ENCODE measurements at regions not wholly inside any gene's neighbourhood (a gene's known extent, or its start where the extent isn't known, plus 50 kb on each side); places are given as distances from the start of the nearest gene placed in this dataset.
"Not testable (repeated sequence)": the region's sequence is repeated elsewhere in the genome, so short reads cannot be mapped to it uniquely, and the experiment has no call there.

DNA sequence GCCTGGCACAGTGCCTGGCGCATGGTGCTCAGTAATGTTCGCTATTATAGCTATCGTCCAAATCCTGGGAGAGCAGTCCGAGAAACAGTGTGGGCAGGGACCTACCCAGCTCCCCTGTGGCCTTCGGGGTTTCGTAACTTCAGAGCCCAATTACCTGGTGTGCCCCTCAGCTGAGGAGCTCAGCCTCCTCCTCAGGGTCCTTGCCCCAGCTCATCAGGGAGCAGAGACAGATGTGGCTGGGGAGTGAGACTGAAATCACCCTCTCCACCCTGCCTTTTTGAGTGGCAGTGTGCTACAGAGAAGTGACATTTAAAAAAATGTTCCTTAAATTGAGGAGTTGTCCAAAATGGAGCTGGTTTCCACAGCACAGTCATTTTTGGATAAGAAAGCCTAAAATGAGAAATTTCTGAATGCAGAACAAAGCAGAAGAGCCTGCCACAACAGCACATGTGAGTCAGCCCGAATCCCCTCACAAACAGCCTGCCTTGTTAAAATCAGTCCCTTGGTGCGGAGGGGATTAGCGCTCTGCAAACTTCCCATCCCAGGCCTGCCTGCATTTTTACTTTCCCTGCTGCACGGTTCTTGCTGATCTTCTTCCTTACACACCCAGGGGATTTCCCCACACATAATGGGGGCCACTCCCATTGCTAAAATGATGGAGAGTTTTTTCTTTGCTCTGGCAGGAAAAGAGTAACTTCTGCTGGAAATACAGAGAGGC lies 78.1 kb upstream of the PITX1 start:
- no peak for DNase-seq

DNA sequence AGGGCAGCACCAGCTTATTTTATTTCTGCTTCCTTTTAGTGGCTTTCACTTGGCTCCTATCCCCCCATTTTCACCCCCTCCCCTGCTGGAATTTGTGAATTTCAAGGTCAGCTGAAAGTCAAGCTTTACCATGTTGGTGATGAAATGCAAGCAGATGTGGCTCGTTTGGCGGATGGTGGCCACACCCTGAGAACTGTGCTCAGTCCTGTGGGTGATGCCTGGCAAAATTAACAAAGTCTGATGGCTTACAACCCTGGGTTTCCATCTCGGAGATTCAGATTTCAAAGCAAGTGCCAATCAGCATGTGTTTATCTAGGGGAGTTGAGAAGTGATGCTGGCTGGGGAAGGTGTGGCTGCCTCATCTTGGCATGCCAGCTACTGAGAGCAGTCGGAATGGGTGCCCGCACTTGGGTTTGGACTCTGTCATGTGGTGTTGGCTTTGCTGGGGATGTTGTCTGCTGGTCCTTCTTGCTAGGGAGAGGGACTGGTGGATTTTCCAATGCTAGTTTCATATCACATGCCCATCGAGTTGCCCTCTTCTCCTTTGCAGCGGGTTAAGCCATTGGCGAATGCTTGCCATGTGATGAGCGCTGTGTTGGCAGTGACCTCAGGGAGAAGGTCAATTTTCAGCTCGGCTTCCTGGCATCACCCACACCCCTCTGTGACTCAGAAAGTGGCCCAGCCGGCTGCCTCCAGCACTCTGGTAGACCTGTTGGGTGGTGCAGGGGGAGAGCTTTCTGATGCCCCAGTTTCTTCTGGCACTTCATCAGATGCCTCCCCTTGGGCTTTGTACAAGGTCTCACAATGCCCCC lies 77.0 kb upstream of the PITX1 start:
- DNase-seq, result no peak

DNA sequence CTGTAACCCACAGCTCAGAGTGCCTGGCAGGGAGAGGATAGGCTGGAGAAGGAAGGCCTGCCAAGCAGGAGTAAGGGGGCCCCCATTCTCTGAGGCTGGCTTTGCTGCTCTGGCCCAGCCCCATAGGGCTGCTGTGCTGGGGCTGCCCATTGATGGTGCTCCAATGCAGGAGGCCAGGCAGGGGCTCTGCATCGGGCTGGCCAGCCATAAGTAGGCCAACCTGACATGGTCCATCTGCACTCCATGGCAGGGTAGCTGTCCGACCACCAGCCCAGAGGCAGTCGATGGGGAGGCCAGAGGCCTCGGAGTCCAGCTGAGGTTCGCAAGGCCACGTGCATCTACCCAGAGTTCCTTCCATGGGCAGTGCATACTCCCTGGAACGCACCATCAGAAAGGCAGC lies 75.0 kb upstream of the PITX1 start:
- DNase-seq, result no peak

DNA sequence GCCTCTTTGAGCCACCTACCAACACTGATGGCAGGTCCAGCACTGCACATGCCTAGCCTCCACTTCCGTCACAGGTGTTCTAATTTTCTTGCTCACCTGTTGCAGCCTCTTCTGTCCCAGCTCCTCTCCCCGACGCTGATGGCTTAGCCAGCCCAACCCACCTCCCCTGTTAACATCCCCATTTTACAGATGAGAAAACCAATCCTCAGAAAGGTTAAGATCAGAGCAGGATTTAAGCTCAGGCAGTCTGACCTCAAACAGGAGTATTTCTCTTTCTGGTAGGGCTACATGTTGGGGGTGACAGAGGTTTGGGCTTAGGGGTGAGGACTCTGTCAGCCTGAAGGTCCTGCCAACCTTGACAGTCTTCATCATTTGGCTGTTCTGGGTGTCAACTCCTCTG lies 74.5 kb upstream of the PITX1 start:
- DNase-seq, result no peak

DNA sequence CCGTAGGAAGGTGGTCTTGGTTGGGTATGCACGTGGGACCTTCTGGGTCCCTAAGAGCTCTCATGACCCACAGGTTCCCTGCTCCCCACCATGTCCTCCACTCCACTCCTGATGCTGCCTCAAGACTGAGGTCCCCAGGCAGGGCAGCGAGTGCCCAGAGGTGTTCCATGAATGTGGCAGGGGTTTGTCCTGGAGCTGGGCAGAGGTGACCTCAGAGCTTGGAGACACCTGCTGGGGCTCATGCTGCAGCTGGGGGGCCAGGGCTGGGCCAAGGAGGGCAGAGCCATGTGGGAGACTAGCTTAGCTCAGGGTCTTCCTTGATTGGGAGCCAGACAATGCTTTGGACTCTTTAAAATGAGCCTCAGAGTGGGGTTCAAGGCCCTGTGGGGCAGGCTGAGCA lies 74.0 kb upstream of the PITX1 start:
- DNase-seq, result no peak

DNA sequence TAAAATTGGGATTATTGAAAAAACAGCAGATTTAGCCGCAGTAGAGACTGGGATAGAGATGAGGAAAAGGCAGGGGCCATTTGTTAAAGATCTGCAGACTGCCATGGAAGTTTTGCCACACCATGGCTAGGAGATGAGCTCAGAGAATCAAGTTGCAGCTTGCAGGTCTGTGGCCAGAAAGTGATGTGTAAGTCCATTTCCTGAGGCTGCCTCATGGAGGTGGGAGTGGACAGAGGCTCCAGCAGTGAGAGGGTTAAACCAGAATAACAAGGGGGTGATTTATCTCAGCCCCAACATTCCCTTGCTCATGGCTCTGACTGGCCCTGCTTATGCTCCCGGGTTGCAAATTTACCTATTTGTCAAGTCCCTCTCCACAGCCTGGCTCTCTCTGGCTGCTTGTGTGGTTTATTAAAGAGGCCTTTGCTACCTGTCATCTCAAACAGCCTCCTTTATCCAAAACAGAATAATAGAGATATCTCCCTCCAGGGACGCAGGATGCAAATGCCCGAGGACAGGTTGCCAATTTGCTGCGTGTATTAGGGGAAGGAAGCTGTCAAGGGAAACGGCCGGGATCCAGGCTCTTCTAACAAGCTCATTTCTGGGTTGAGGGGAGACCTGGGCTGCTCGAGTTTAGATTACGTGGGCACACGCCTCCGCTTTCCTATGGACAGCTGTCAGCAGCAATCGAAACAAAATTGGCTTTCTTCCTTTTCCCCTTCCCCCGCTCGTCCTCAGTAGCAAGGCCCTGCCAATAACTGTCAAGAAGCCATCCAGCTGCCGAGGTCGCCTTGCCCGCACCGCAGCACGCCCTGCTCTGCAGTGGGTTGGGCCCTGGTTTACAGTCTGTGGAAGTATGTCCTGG lies 72.8 kb upstream of the PITX1 start:
- DNase-seq, result no peak

DNA sequence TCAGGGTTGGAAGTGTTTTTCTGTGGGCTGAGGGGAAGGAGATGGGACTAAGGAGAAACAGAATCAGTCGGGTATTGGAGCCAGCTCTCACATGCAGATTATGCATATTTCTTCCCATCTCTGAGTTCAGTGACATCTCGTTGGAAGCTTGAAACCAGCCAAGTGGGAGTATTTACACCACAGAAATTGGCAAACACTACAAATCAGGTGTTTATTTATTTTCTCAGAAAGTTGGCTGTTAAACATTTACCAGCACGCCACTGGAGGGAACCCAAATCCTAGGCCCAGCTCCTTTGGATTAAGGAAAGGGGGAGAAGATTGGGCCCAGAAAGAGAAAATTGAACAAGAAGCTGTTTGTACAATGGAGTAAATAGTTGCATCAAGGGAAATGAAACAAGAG lies 72.1 kb upstream of the PITX1 start:
- no peak for DNase-seq

DNA sequence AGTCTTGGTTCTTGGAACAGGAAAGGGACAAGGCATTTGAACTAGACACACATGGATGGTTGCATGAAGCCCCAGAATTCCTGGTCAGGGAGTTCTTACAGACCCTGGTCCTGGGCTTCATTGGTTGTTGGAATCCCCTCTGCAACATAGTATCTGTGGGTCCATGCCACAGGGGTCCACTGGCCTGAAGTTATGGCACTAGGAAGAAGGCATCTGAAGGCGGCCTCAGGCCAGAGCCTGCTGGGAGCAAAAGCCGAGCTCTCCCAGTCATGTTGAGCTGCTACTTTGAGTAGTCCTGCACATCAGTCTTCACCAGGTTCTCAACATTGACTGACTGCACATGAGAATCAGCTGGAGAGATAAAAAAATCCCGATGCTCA lies 71.1 kb upstream of the PITX1 start:
- no peak for DNase-seq

DNA sequence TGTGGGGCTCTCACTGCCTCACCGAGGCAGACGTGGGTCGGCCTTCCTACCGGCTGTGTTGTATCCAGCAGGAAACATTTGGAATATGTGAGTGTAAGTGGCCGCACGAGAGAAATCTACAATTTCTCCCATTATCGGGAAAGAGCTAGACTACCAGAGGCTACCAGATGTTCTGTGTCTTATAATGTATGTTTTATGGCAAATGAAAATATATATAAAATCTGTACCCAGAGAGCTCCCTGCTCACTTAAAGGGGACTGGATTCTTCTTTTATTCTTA lies 69.5 kb upstream of the PITX1 start:
- DNase-seq, result no peak

DNA sequence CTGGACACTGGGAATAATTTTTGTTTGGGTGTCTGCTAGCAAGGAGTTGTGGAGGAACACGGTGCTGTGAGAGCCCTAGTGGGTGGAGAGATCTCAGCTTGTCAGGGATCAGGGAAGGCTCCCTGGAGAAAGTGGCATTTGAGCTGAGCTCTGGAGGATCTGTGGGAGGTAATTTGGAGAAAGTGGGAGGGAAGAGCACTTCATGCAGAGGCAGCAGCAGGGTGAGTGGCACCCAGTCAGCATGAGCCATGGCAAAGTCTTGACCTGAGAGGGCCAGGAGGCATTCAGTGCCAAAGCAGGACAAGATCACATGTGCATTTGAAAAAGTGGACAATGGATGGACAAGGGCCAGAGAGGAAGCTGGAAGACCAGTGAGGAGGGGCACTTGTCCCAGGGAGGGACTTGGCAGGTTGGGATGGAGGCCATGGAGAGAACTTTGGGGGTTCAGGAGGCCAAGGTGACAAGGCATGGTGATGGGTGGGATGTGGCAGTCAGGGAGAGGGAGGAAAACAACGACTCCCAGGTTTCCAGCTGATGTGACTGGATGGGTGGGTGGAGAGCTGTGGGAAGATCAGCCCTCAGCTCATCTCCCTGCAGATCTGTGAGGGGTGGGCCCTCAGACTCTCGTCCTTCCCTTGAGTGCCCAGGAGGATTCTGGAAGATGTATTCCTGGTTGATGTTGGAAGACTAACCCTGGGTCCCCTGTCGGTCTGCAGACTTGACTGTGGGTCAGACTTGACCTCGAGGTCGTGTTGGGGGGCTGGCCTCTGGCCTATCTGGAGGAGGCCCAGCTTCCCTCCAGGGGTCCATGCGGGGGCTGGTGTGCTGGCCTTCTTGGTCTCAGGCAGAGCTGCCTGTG lies 68.9 kb upstream of the PITX1 start:
- DNase-seq, result no peak

DNA sequence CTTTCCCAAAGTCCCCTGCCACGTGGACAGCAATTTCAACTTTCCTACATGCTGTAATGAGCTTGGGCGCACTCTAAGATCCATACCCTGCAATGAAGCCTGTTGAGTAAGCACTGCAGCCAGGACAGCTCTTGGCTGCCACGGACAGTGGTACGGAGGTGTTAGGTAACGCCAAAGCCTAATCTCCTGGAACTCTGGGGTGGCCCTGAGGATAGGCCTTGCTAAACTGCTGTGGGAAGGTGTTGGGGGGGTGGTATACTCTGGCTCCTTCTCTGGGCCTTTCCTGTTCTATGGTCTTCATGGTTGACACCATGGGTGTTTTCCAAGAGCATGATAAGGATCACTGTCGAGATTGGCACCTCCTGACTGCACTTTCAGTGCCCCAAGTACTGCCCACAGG lies 66.4 kb upstream of the PITX1 start:
- DNase-seq, result no peak

DNA sequence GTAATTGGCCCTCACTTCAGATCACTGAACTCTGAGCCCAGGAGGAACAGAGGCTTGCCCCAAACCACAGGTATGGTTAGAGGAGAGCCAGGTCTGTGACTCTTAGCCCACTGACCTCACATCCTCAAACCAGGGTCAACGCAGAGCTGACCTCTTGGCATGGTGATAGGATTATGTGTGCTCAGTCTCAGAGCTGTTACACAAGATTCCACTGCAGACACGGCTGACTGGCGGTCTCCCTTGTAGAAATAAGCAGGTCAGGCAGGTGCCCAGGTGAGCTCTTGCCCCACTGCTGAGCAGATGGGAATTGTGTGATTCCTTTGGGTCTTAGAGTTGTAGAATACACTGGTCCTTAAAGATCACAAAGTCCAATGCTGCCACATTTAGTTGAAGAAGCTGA lies 66.0 kb upstream of the PITX1 start:
- DNase-seq, result no peak

DNA sequence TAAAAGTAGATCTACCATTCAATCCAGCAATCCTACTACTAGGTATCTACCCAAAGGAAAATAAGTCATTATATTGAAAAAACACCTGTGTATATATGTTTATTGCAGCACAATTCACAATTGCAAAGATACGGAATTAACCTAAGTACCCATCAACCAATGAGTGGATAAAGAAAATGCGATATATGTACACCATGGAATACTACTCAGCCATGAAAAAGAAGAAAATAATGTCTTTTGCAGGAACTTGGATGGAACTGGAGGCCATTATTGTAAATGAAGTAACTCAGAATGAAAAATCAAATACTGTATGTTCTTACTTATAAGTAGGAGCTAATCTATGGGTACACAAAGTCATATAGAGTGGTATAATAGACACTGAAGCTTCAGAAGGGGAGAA lies 63.4 kb upstream of the PITX1 start:
- no peak for DNase-seq

DNA sequence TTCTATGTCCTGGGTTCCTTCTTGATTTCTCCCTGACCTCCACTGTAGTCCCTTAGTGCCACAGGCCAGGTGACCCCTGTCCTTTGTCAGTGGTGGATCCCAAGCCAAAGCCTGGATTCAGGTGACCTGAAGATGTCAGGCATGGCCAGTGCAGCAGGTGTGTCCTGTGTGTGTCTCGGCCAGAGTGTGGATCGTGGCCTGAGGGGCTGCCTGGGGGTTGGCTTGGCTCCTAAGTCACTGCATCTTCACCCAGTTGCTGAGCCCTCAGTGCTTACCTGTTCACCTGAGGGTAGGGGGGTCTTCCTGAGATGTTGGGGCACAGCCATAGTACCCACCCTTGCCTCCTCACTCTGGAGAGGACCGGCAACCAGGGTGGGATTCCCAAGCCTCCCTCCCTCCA lies 61.8 kb upstream of the PITX1 start:
- no peak for DNase-seq

DNA sequence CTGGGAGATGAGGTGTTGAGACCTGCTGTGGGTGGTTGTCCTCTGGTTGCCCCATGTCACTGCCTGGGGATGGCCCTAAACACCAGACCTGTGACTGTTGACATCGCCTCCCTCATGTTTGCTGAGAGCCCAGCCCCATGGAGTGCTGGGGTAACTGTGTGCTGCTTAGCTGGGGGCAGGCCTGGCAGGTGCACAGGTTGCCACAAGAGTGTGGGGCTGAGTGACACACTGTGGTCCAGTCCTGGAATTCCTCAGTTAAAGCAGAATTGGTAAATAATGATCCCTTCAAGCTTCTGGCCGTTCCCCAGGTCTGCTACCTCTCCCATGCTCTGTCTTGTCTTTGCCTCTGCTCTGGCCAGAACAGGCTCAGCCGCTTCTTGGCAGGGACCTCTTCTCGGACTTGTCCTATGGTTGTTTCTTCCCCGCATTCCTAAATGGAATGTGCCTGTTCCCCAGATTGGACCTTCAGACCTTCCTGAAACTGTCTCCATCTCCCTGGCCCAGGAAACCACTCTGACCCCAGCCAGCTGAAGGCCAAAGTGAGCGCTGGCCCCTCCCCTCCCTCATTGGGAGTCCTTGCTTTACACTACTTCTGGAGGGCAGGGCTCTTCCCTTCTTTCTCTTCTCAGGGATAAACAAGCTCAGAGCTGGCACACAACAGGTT lies 61.2 kb upstream of the PITX1 start:
- DNase-seq, result no peak

DNA sequence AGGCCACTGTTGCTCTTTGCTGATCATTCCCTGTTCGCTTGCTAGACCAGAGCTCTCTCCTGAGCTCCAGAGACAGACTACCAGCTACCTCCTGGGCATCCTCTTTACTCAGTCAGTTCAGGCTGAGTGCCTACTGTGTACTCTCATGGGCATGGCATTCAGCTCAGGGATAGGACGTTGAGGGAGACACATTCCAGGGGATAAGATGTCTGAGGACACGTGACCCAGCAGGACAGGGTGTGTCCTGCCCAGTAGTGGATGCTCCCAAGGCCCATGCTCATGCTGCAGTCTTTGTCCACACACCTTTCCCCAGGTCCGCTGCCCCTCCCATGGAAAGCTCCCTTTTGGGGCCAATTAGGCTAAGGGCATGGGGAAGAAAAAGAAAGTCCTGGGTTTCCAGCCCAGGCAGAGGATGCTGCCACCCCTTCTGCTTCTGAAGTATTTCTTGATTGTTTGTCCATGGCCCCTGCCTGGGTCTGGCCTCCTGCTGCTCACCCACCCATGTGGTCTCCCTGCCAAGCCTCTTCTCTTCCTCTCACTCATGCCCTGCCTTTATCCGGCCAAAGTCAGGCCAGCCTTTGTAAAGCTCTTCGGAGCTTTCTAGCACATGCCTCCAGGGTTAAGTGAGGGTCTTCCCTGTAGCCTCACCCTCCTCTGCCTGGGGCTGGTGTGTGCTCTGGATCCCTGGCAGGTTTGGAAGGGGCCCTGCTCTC lies 60.5 kb upstream of the PITX1 start:
- DNase-seq, result no peak

DNA sequence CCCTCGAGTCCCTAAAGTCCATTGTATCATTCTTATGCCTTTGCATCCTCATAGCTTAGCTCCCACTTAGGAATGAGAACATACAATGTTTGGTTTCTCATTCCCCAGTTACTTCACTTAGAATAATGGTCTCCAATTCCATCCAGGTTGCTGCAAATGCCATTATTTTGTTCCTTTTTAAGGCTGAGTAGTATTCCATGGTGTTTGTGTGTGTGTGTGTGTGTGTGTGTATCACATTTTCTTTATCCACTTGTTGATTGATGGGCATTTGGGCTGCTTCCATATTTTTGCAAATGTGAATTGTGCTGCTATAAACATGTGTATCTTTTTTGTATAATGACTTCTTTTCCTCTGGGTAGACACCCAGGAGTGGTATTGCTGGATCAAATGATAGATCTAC lies 59.5 kb upstream of the PITX1 start:
- not testable (repeated sequence) for DNase-seq

DNA sequence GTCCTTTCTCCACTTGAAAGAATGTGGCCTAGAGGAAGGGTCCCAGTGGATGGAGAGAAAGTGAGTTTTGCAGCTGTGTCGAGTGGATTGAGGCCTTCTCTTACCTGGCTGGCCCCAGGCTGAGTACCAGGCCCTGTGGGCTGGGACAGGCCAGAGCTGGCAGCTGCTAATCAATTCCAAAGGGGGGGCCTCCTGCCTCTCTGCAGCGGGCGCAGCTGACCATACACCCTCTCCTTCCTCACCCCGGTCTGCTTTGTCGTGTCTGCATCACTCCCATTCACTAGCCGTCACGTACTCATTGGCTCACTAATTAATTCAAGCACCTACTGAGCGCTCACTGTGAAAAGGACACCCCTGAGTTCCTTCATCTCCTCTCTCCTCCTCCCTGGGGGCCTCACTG lies 58.4 kb upstream of the PITX1 start:
- DNase-seq, result no peak

DNA sequence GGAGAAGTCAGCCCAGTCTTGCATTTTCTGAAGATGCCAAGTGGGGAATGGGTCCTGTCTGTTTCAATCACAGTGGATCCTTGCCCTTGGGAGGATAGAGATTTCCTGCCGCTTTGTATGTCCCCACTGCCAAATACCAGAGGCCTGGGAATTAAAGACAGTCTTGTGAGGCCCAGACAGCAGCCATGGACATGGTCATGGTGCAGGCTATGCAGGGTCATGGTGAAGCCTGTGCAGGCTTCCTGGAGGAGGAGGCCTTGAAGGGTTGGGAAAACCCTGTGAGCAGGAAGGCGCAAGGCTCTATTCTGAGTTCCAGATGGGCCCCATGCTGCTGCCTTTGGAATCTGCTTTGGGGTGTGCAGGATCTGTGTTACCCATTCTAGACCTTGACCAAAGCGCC lies 57.3 kb upstream of the PITX1 start:
- DNase-seq, result no peak

DNA sequence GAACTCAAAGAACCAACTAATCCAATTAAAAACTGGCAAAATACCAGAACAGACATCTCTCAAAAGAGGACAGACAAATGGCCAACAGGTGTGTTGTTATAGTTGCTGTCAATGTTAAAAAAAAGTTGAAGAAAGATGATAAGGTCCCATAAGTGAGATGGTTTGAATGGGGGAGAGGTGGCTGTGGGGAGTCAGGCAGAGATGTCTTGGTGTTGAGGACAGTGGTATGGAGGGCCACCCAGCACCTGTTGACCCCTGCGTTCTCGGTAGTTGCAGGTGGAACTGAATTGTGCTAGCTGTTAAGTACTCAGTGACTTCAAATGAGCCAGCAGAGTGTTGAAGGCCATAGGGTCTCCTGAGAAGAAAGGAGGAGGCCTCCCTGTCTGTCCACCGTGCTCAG lies 55.9 kb upstream of the PITX1 start:
- no peak for DNase-seq

DNA sequence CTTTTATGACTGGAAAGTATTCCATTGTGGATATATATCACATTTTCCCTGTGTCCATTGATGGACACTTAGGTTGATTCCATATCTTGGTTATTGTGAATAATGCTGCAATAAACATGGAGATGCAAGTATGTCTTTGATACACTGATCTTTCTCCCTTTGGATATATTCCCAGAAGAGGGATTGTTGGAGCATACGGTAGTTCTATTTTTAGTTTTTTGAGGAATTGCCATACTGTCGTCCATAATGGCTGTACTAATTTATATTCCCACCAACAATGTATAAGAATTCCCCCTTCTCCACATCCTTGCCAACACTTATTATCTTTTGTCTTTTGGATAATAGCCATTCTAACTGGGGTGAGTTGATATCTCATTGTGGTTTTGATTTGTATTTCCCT lies 54.9 kb upstream of the PITX1 start:
- no peak for DNase-seq

DNA sequence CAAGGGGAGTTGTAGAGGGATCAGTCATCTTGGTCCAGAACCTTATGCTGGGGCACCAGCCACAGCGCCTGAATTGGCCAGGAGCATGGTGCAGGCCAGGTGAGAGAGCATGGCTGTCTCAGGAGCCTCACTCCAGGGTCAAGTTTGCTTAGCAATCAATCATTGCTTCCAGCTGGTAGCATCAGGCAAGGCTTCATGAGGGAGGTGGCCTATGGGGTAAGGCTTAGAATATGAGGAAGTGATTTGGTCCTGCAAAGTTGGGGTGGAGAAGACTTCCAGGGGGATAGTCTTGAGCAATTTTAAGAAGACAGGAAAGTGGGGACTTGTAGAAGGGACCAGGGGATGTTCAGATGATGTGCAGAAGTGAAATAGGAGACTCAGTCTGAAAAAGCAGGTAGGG lies 53.9 kb upstream of the PITX1 start:
- no peak for DNase-seq
